SU-DHL-6 (cell line): ENCODE measurements at regions not wholly inside any gene's neighbourhood (a gene's known extent, or its start where the extent isn't known, plus 50 kb on each side); places are given as distances from the start of the nearest gene placed in this dataset.

Source experiments
- CTCF ChIP-seq: fragments of 200-600 bp; sonication (generic); IDR thresholded peaks from one replicate; pipeline ENCODE4 v1.5.1; 2017; ENCODE audit warnings: antibody characterized with exemption, mild to moderate bottlenecking, low read length, moderate library complexity; ENCODE audit not compliant: insufficient read depth, poor library complexity, severe bottlenecking
- EZH2phosphoT487 ChIP-seq: fragments of 200-600 bp; sonication (generic), shearing (Covaris generic); conservative IDR thresholded peaks from 2 replicates; pipeline ENCODE4 v1.6.1; 2018; ENCODE audit warnings: mild to moderate bottlenecking, antibody characterized with exemption, low read length, moderate library complexity, mixed read lengths

- TF ChIP-seq CTCF (no peak), EZH2phosphoT487 (no peak)
Measured at GRCh38 chr4:167555338-167556022, 321.2 kb upstream of the SPOCK3 start.
